ENCODE measurements at regions not wholly inside any gene's neighbourhood (a gene's known extent, or its start where the extent isn't known, plus 50 kb on each side); places are given as distances from the start of the nearest gene placed in this dataset.

GRCh38 chr3:34793057-34793456 lies 846.3 kb upstream of the ARPP21 start:
- TF ChIP-seq REST (IDR thresholded peaks at IDR 0.05; ENCODE audit: insufficient replicate concordance, low read depth) (no peak), POLR2AphosphoS5 (IDR thresholded peaks at IDR 0.05; ENCODE audit: low read depth) (no peak)

Data from HL-60 (cell line).